ENCODE measurements at regions not wholly inside any gene's neighbourhood (a gene's known extent, or its start where the extent isn't known, plus 50 kb on each side); places are given as distances from the start of the nearest gene placed in this dataset.
"Not testable (repeated sequence)": the region's sequence is repeated elsewhere in the genome, so short reads cannot be mapped to it uniquely, and the experiment has no call there.

DNA sequence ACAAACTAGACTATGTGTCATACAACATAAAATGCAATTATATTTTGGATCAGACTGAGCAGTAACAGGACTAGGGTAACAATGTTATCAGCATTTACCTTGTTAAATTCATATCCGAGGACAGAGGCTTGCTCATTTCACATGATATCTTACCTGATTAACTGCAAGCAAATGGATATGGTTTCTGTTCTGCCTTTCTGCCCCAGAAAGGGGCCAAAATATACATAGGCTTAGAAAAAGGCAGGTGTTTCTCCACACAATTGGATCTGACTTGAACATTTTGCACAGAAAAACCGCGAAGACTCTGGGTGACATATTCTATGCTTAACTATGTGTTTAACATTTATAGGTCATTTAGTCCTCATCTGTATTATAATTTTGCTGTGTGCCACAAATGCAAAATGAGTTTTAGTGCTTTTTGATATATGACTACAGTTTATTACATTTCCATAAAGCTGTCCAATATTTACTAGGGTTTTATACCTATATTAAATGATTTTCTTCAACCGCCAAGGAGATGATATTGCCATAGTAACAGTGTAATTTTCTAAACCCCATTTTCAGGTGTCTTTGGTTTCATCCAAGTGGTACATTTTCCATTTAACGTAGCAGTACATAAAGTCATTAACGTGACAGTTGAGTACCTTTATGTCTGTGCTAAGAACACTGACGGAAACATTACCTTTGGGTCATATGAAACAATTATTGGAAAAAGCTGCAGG, 249.3 kb upstream of the KRR1 start:
- Histone ChIP-seq H3K4me3 (ENCODE audit: low read depth in 1 of 2, low read length in 2 of 2) (no peak overlapping the region), H3K9ac (ENCODE audit: low read length) (no peak overlapping the region), H3K9me3 (ENCODE audit: low read length) (no peaks in the 10 kb centered on the region), H3K4me1 (ENCODE audit: insufficient read depth, low read length) (no peaks in the 10 kb centered on the region), H3K36me3 (ENCODE audit: insufficient read depth, low read length) (no peaks in the 10 kb centered on the region), H3K27ac (ENCODE audit: low read depth, low read length) (no peak overlapping the region), H3K27me3 (ENCODE audit: control insufficient read depth in 1 of 2, insufficient read depth in 2 of 2, low read length in 2 of 2) (no peaks in the 10 kb centered on the region)

DNA sequence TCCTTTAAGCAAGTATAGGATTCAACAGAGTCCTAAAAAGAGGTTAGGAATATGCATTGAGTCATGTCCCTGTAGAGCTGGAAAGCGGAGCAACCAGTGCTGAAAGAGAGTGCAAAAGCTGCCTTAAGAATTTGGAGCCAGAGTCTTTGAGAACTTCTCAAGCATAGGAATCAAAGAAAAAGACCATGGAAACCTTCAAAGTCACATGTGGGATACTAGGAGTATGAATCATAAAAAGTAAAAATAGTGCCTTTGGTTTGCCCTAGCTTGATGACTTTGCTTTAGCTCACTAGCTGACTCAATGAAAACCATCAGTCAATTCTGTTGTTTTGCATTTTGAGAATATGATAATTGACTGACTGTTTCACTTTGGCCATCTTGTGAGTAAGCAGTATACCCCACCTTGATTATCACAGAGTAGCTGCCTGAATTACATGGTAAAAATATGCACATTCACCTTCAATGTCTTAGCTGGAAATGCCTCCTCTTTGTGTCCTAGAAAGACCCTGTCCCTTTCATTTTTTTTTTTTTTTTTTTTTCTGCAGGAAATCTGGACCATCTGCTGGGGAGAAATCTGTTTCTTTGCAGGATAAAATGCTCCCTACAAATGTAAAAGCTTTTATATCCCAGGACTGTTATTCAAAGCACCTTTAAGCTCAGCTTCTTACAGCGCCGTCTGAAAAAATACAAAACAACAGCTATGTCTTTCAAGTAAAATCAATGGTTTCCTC, 248.6 kb upstream of the KRR1 start:
- Histone ChIP-seq H3K27ac (ENCODE audit: low read depth, low read length) (no peak overlapping the region), H3K9ac (ENCODE audit: low read length) (no peak overlapping the region), H3K4me3 (ENCODE audit: low read depth in 1 of 2, low read length in 2 of 2) (no peak overlapping the region), H3K9me3 (ENCODE audit: low read length) (no peaks in the 10 kb centered on the region), H3K27me3 (ENCODE audit: control insufficient read depth in 1 of 2, insufficient read depth in 2 of 2, low read length in 2 of 2) (no peaks in the 10 kb centered on the region), H3K36me3 (ENCODE audit: insufficient read depth, low read length) (no peaks in the 10 kb centered on the region), H3K4me1 (ENCODE audit: insufficient read depth, low read length) (no peaks in the 10 kb centered on the region)

DNA sequence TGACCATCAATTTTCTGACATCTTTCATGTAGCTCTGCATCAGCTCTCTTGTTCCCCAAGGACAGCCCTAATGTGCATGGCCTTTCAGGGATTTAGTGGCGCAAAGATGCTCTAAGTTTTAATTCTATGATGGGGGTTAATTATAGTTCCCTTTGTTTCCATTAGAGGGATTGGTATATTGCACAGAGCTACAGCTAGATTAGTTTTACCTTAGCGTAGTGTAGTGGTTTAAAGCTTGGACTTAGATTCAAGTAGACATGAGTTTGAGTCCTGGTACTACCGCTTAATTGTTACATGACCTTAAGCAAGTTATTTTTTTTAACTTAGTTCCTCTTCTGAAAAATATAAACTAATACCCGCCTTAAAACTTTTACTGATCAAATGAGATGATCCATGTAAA, 247.8 kb upstream of the KRR1 start:
- H3K9ac ChIP-seq (ENCODE audit: low read length) = no peak overlapping the region
- no peak overlapping the region for H3K4me3 ChIP-seq (ENCODE audit: low read depth in 1 of 2, low read length in 2 of 2)
- no peaks in the 10 kb centered on the region for H3K36me3 ChIP-seq (ENCODE audit: insufficient read depth, low read length)
- no peak overlapping the region for H3K27ac ChIP-seq (ENCODE audit: low read depth, low read length)
- H3K9me3 ChIP-seq (ENCODE audit: low read length) = no peaks in the 10 kb centered on the region
- no peaks in the 10 kb centered on the region for H3K4me1 ChIP-seq (ENCODE audit: insufficient read depth, low read length)
- no peaks in the 10 kb centered on the region for H3K27me3 ChIP-seq (ENCODE audit: control insufficient read depth in 1 of 2, insufficient read depth in 2 of 2, low read length in 2 of 2)

DNA sequence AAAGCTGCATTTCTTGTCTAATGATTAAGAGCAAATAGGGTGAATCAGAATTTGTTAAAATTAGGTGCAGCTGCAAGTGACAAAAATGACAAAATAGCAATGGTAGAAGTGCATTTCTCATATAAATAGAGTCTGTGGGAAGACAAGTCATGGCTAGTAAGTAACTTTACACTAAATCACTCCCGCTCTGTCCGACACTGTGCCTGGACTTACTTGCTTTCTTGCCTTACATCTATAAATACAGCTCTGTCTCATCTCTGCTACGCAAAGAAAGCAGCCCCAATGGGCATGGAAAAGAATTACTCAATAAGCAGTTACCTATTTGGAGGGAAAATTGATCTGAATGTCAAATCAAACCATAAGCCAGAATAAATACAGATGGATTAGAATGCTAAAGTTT, 245.4 kb upstream of the KRR1 start:
- Histone ChIP-seq H3K27me3 (ENCODE audit: control insufficient read depth in 1 of 2, insufficient read depth in 2 of 2, low read length in 2 of 2) (no peaks in the 10 kb centered on the region), H3K9me3 (ENCODE audit: low read length) (no peaks in the 10 kb centered on the region), H3K27ac (ENCODE audit: low read depth, low read length) (no peak overlapping the region), H3K4me3 (ENCODE audit: low read depth in 1 of 2, low read length in 2 of 2) (no peak overlapping the region), H3K4me1 (ENCODE audit: insufficient read depth, low read length) (no peaks in the 10 kb centered on the region), H3K36me3 (ENCODE audit: insufficient read depth, low read length) (no peaks in the 10 kb centered on the region), H3K9ac (ENCODE audit: low read length) (no peak overlapping the region)

DNA sequence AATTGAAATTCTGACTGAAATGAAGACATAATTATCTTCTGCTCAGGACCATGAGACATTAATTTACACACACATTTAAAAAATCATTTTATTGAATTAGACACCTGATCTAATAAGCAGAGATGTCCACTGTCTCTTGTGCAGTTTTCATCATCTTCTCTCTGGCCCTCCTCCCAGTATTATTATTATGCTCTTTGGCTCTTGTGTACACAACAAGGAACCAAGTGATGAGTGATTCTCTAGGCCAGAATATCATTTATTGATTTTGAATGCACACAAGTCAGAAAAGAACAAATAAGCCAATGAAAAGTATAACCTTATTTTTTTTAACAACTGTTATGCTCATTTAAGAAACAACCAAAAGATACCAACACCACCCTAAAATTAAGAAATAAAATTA, 244.7 kb upstream of the KRR1 start:
- H3K9ac ChIP-seq (ENCODE audit: low read length) = no peak overlapping the region
- no peaks in the 10 kb centered on the region for H3K4me1 ChIP-seq (ENCODE audit: insufficient read depth, low read length)
- H3K9me3 ChIP-seq (ENCODE audit: low read length) = no peaks in the 10 kb centered on the region
- H3K27ac ChIP-seq (ENCODE audit: low read depth, low read length) = no peak overlapping the region
- no peaks in the 10 kb centered on the region for H3K36me3 ChIP-seq (ENCODE audit: insufficient read depth, low read length)
- H3K27me3 ChIP-seq (ENCODE audit: control insufficient read depth in 1 of 2, insufficient read depth in 2 of 2, low read length in 2 of 2) = no peaks in the 10 kb centered on the region
- no peak overlapping the region for H3K4me3 ChIP-seq (ENCODE audit: low read depth in 1 of 2, low read length in 2 of 2)

DNA sequence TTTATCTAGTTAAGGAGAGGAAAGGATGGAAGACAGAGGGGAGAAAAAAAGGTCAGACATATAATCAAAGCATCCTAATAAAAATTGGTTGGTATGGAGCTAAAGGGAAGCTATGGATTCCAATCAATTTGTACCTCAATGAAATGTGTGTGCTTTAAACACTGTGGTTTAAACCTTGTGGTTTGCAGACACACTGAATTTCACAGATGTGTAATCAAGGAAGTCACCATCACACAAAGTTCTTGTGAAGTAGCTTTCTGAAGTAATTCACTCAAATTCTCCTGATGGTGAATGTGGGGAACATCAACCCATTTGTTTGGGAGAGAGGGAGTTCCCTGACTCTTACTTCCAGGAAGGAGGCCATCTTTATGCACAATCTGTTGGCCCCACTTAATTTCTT, 243.3 kb upstream of the KRR1 start:
- Histone ChIP-seq H3K27ac (ENCODE audit: low read depth, low read length) (no peak overlapping the region), H3K9ac (ENCODE audit: low read length) (no peak overlapping the region), H3K4me3 (ENCODE audit: low read depth in 1 of 2, low read length in 2 of 2) (no peak overlapping the region), H3K27me3 (ENCODE audit: control insufficient read depth in 1 of 2, insufficient read depth in 2 of 2, low read length in 2 of 2) (no peaks in the 10 kb centered on the region), H3K36me3 (ENCODE audit: insufficient read depth, low read length) (no peaks in the 10 kb centered on the region), H3K4me1 (ENCODE audit: insufficient read depth, low read length) (peaks cover 4% of the 10 kb centered on the region), H3K9me3 (ENCODE audit: low read length) (no peaks in the 10 kb centered on the region)

DNA sequence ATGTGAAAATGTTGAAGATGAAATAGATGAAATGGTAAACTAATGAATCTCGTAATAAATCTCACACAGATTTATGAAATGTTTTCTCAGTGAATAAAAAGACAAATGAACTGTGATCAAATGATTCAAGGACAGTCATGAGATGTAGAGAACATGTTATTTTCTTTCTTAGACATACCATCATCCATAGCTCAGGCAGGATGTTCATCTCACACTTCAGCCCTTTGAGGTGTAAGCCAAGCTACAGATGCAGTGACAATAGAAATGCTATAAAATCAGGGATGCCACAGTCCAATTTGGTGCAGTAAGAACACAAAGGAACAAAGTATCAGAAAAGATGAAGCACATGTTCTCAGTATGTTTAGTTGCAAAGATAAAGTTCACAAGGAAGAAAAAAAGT, 242.7 kb upstream of the KRR1 start:
- no peaks in the 10 kb centered on the region for H3K9me3 ChIP-seq (ENCODE audit: low read length)
- no peak overlapping the region for H3K9ac ChIP-seq (ENCODE audit: low read length)
- no peaks in the 10 kb centered on the region for H3K36me3 ChIP-seq (ENCODE audit: insufficient read depth, low read length)
- peaks cover 4% of the 10 kb centered on the region for H3K4me1 ChIP-seq (ENCODE audit: insufficient read depth, low read length)
- no peaks in the 10 kb centered on the region for H3K27me3 ChIP-seq (ENCODE audit: control insufficient read depth in 1 of 2, insufficient read depth in 2 of 2, low read length in 2 of 2)
- H3K4me3 ChIP-seq (ENCODE audit: low read depth in 1 of 2, low read length in 2 of 2) = no peak overlapping the region
- no peak overlapping the region for H3K27ac ChIP-seq (ENCODE audit: low read depth, low read length)

DNA sequence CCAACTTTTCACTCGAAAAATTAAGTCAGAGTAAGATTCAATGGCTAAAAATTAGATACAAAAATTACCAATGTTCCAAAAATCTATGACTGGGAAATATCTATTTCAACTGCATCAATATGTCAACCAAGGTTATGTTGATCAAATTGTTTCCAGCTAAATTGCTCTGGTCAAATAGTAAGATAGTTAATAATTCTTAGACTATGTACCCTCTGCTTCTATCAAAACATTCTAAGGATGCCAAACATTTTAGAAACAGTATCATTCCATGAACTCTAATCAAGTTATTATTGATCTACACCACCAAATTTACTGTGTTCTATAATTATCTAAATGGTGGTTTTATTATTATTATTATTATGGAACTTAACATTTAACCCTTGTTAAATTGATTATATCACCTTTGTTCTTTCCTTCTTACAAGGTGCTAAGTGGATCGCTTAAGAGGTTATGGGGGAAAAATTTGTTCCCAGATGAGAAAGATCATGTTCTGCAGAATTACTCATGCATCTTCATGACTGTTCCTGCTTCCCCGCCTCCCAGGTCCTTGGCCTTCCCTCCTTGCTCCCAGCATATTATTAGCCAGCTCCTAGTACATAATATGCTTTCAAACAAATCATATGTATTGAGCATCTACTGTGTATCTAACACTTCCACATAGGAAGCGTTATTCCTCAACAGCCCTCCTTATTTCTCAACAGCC, 240.5 kb upstream of the KRR1 start:
- Histone ChIP-seq H3K9me3 (ENCODE audit: low read length) (no peaks in the 10 kb centered on the region), H3K27me3 (ENCODE audit: control insufficient read depth in 1 of 2, insufficient read depth in 2 of 2, low read length in 2 of 2) (no peaks in the 10 kb centered on the region), H3K27ac (ENCODE audit: low read depth, low read length) (no peak overlapping the region), H3K4me3 (ENCODE audit: low read depth in 1 of 2, low read length in 2 of 2) (no peak overlapping the region), H3K36me3 (ENCODE audit: insufficient read depth, low read length) (no peaks in the 10 kb centered on the region), H3K4me1 (ENCODE audit: insufficient read depth, low read length) (peaks cover 4% of the 10 kb centered on the region), H3K9ac (ENCODE audit: low read length) (no peak overlapping the region)

DNA sequence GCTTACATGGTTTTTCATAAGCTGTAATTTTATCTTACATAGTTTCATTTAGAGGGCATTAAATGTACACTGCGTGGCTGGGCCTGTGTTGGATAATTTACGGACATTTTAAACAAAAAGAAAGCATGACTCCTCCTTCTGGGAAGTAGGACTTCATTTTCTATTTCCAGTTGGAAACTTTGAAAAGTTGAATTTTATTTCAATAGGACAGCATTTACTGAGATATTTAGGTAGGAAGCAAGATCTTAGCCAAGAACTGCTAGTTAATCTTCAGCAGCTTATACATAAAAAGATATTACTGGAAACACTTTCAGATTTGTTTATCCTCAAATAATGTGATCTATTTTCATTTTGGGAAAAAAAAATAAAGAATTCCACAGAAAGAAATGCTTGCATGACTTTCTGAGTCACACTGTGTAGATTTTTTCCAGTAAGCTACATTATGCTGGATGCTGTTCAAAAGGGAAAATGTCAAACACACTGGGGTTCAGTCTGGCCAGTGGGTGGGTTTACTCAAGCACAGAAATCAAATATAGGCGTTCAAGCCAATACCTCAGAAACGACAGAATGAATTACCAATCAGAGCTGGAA, 239.4 kb upstream of the KRR1 start:
- Histone ChIP-seq H3K4me3 (ENCODE audit: low read depth in 1 of 2, low read length in 2 of 2) (no peak overlapping the region), H3K27me3 (ENCODE audit: control insufficient read depth in 1 of 2, insufficient read depth in 2 of 2, low read length in 2 of 2) (no peaks in the 10 kb centered on the region), H3K4me1 (ENCODE audit: insufficient read depth, low read length) (peaks cover 4% of the 10 kb centered on the region), H3K36me3 (ENCODE audit: insufficient read depth, low read length) (no peaks in the 10 kb centered on the region), H3K27ac (ENCODE audit: low read depth, low read length) (no peak overlapping the region), H3K9ac (ENCODE audit: low read length) (no peak overlapping the region), H3K9me3 (ENCODE audit: low read length) (no peaks in the 10 kb centered on the region)

DNA sequence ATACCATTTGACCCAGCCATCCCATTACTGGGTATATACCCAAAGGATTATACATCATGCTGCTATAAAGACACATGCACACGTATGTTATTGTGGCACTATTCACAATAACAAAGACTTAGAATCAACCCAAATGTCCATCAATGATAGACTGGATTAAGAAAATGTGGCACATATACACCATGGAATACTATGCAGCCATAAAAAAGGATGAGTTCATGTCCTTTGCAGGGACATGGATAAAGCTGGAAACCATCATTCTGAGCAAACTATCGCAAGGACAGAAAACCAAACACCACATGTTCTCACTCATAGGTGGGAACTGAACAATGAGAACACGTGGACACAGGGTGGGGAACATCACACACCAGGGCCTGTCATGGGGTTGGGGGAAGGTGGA, 237.6 kb upstream of the KRR1 start:
- not testable (repeated sequence) for H3K36me3 ChIP-seq (ENCODE audit: insufficient read depth, low read length); H3K4me3 ChIP-seq (ENCODE audit: low read depth in 1 of 2, low read length in 2 of 2); H3K9me3 ChIP-seq (ENCODE audit: low read length); H3K27ac ChIP-seq (ENCODE audit: low read depth, low read length); H3K9ac ChIP-seq (ENCODE audit: low read length); H3K4me1 ChIP-seq (ENCODE audit: insufficient read depth, low read length); H3K27me3 ChIP-seq (ENCODE audit: control insufficient read depth in 1 of 2, insufficient read depth in 2 of 2, low read length in 2 of 2)

DNA sequence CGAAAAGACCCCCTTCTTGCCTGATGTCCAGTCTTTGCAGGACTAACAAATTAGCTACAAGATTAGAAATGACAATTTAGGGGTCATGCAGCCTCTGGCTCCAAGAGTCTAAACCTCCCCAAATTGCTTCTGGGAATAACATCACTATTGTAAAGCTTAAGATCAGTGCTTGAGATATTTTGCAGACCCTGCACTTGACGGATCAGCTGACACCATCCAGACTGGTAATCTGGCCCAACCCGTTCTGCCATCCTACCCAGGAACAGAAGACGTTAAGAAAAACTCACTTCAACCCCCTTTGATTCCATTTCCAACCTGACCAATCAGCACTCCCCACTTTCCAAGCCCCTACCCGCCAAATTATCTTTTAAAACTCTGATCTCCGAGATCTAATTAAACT, 236.7 kb upstream of the KRR1 start:
- Histone ChIP-seq H3K9ac (ENCODE audit: low read length) (no peak overlapping the region), H3K36me3 (ENCODE audit: insufficient read depth, low read length) (no peaks in the 10 kb centered on the region), H3K27ac (ENCODE audit: low read depth, low read length) (no peak overlapping the region), H3K9me3 (ENCODE audit: low read length) (no peaks in the 10 kb centered on the region), H3K4me1 (ENCODE audit: insufficient read depth, low read length) (peaks cover 4% of the 10 kb centered on the region), H3K4me3 (ENCODE audit: low read depth in 1 of 2, low read length in 2 of 2) (no peak overlapping the region), H3K27me3 (ENCODE audit: control insufficient read depth in 1 of 2, insufficient read depth in 2 of 2, low read length in 2 of 2) (no peaks in the 10 kb centered on the region)
